Astrocyte (in vitro differentiated cells and primary cell): ENCODE measurements at regions not wholly inside any gene's neighbourhood (a gene's known extent, or its start where the extent isn't known, plus 50 kb on each side); places are given as distances from the start of the nearest gene placed in this dataset.

Source experiments
- CTCF ChIP-seq: IDR thresholded peaks from 2 replicates; pipeline ENCODE4 v1.5.1; 2011; ENCODE audit warnings: low read depth, mild to moderate bottlenecking, inconsistent platforms, low read length, moderate library complexity; ENCODE audit not compliant: insufficient read depth
- EZH2 ChIP-seq: IDR thresholded peaks from 2 replicates; pipeline ENCODE4 v1.6.1; 2012; ENCODE audit warnings: mild to moderate bottlenecking, low read length, inconsistent platforms; ENCODE audit not compliant: insufficient read depth

- no peak for TF ChIP-seq CTCF
- no peak for TF ChIP-seq EZH2
These were observed 1299.9 kb downstream of the FSCB start for GRCh38 chr14:43207189-43207588.
